Mammary epithelial cell (primary cell): ENCODE measurements at regions not wholly inside any gene's neighbourhood (a gene's known extent, or its start where the extent isn't known, plus 50 kb on each side); places are given as distances from the start of the nearest gene placed in this dataset.

ENCODE experiments used
- CTCF ChIP-seq, 2 donors: IDR thresholded peaks in 1 of 2; conservative IDR thresholded peaks in 1 of 2; 2 replicates each; pipeline ENCODE4 v1.5.1; 2011 to 2012; ENCODE audit warnings: inconsistent platforms in 2 of 2, low read length in 2 of 2, mild to moderate bottlenecking in 2 of 2, control low read depth in 1 of 2, low read depth in 1 of 2; ENCODE audit not compliant: insufficient read depth in 1 of 2; ENCODE audit errors: extremely low read depth in 1 of 2
- EZH2 ChIP-seq: IDR thresholded peaks from 2 replicates; pipeline ENCODE4 v1.6.1; 2012; ENCODE audit warnings: low read length, inconsistent platforms, borderline replicate concordance

- TF ChIP-seq CTCF (conservative IDR thresholded peaks at IDR 0.05 in 1 of 2, IDR thresholded peaks at IDR 0.05 in 1 of 2; ENCODE audit: extremely low read depth in 1 of 2, insufficient read depth in 1 of 2, low read depth in 1 of 2, low read length in 2 of 2) (no peak), EZH2 (no peak)
Measured at GRCh38 chr3:150306906-150307305, 101.2 kb upstream of the TSC22D2 start.
